NCI-H2107 treated with DMSO at 0.1 percent for 48 hours (cell line): ENCODE measurements at regions not wholly inside any gene's neighbourhood (a gene's known extent, or its start where the extent isn't known, plus 50 kb on each side); places are given as distances from the start of the nearest gene placed in this dataset.

Experiments
- DNase-seq: peaks from one replicate; lab custom pipeline; 2025; ENCODE audit not compliant: unreplicated experiment; lab: John Stamatoyannopoulos, UW

DNA sequence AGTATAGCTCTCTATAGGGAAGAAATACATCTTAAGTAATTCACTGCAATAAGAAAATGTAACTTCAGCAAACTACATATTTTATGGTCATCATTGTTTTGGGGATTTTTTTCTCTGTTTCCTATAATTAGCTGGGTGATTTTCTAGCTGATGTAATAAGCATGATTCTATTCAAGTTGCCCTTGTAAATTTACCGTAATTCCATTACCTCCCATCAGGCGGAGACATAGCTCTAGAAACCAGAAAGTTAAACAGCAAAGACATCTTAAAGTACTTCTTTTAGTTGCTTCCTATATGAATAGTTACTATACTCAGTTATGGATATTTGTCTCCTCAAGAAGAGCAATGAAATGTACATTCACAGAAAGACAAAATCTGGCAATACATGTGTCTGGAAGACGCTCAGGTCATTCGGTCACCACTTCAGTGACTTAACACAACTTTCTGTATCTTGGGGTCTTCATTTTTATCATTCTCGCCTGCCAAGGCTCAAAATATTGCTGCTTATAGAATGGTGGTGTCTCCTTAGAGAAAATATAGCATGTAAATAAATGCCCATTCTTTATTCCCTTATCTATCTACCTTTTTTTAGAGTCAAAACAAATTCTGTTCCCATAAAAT, 239.9 kb upstream of the ZC3H12C start:
- DNase-seq, result peak; percentile 33

DNA sequence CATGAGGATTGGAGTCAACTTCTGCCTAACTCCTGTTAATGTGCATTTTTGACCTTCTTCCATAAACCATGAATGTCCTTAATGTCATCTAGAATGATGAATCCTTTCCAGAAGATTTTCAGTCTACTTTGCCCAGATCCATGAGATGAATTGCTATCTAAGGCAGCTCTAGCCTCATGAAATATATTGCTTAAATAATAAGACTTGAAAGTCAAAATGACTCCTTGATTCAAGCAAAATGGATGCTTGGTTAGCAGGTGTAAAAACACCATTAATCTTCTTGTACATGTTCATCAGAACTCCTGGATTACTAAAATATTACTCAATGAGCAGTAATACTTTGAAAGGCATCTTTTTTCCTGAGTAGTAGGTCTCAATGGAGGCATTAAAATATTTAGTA, 238.5 kb upstream of the ZC3H12C start:
- no peak for DNase-seq

- no peak for DNase-seq
Observed at GRCh38 chr11:109856928-109857327, 236.3 kb upstream of the ZC3H12C start.

GRCh38 chr11:109857637-109858036, 235.6 kb upstream of the ZC3H12C start:
- DNase-seq, result no peak

- DNase-seq, result no peak
Observed at GRCh38 chr11:109858152-109858551, 235.0 kb upstream of the ZC3H12C start.

DNA sequence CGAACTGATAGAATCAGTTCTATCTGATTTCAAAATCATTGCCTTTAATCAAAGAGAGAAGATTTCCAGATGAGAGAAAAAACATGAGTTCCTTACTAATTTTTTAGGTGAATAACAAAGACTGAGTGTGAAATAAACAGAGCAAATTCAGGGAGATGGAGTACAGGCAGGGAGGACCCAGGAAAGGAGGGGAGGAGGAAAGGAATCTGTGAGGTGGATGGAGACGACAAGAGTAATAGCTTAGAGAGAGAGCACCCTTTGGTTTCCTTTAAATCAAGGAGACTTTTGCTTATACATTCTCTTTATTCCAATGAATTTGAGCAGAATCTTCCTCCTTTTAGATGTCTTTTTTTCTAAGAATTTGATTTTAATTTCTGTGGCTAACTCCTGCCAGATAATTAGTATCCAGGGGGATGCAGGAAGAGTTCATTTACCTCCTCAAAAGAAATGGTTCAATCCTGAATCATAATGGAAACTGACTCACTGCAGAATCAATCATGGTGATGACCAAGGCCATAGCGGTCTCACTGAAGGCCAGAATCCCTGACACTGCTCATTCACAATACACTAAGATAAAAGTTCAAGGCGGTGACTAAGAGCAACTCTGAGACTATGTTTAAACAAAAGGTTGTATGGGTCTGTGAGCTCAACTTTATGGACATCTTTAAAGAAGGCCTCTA, 234.0 kb upstream of the ZC3H12C start:
- no peak for DNase-seq

DNA sequence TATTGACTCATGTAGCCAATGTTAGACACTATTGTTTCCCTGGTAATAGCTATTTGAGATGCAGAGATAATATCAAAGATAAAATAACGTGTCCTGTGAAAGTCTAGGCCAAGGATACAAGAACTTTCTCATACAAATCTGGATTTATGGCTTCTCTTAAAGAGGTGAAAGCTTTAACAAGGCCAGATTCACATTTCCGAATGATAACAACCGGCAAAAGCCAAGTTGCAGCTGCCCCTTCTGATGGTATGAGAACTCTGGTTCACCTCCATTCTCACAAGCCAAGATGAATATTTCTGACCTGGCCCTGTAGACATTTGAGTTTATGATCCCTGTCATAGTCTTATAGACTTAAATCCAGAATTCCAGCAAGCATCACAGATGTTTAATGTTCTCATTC, 230.4 kb upstream of the ZC3H12C start:
- DNase-seq, result no peak

GRCh38 chr11:109864151-109864661, 229.0 kb upstream of the ZC3H12C start:
- no peak for DNase-seq

GRCh38 chr11:109864834-109865547, 228.2 kb upstream of the ZC3H12C start:
- DNase-seq, result no peak

DNA sequence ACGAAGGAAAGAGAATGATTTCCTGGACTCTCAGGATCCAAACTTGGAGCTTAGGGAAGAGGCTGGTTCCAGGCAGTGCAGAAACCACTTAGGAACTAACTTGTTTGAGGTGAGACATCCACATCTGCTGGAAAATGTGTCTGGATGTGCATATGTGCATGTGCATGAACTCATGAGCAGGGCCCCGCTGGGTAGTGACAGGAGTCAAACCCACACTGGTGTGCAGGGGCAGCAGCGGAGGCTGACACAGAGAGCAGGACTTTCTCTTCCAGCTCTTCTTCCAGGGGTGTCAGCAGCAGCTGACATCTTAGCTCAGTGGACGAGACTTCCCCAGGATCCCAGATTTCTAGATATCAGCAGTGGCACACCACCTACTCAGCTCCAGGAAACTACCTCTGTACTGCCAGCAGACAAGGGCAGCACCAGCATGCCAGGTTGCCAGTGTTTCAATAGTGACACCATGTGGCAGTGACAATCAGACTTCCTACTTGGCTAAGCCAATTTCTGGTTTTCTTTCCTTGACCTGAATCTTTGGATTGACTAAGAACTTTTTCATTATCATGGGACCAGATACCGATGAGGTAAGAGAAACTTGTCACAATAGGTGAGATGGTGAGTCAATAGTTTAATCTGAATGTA, 227.5 kb upstream of the ZC3H12C start:
- peak; percentile 31 for DNase-seq

GRCh38 chr11:109867784-109868183, 225.4 kb upstream of the ZC3H12C start:
- DNase-seq, result no peak

GRCh38 chr11:109869536-109869935, 223.7 kb upstream of the ZC3H12C start:
- DNase-seq, result no peak

DNA sequence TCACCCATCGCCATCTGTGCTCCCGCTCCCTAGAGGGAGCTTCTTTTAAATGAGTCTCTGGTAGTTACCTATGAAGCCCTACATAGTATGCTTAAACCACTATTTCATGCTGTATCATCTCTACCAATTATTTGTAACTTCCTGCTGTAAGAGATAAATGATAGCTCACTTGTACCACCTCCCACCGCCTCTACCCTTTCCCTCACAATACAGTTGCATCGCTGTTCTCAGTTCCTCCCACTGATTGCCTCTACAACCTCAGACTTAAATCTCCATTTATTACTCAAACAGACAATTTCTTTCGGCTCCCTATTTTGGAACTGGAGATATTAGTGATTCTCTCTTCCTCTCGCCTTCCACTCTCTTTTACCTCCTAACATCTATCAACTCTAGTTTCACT, 222.9 kb upstream of the ZC3H12C start:
- DNase-seq, result no peak

DNA sequence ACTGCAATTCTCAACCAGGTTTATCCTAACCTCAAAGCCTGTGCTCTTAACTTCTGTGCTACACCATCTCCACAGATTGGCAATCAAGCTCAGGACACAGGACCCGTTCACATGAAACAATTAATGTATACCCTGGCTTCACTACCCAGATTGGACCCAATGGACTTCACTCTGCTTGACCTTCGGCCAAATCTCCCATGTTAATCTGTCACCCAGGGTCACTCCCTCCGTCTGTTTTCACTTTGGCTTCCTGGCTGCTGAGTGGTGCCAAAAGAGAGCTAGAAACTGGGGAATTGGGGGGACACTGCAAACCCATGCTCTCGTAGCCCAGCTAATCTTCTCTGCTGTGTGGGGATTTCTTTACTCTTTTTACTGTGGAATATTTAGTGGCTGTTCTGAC, 216.1 kb upstream of the ZC3H12C start:
- DNase-seq, result no peak

- no peak for DNase-seq
Observed at GRCh38 chr11:109884501-109884900, 208.7 kb upstream of the ZC3H12C start.

DNA sequence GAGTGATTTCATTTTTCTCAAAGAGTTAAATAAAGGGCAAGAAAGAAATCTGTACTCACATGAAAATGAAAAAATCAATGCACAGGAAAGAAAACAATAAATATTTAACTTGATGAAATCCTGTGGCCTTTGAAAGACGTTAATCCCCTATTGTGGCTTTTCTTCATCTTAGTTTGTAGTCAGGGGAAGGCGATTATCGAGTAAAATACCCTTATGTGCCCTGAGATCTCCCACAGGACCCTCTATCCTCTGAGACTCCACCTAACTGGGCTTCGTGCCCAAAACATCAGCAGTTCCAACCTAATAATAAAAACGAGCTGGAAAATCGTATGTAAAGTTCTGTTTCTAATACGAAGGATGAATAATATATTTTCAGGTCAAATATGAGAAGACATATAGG, 208.2 kb upstream of the ZC3H12C start:
- DNase-seq, result no peak

DNA sequence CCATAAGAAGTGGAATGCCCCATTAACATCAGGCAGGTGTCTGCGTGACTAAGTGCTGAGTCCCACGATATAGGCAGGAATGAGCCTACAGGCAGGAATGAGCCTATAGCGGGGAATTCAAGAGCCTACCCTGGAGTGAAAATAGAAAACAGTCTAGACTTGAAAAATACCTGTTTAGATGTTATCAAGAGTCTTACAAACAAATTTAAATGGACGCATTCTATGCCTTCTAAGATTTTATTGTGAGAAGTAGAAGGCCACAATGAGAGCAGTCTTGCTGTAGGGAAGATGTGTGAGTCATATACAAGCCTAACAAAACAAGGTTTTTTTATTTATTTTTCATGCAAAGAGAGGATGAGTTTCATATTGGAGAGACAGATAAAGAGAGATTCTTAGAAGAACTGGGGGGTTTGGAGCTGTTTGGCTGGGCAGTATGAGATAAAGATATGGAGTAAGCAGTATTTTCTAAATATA, 200.8 kb upstream of the ZC3H12C start:
- no peak for DNase-seq

DNA sequence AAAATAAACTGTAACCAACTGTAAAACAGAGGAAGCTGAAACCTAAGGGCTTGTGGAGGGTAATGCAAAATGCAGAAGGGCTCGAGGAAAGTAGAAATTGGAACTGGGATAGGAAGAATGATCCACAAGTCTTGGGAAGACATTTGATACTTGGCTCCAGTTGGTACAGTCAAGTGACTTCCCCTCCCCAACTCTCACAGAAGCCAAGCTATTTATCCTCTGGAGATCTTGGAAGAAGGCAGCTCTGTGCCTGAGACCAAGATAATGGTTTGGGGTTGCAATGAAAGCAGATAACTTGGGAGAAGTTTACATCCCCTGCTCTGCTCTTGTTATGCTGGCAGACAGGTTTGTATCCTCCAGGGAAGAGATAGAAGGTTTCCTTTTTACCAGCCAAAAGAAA, 198.9 kb upstream of the ZC3H12C start:
- DNase-seq, result no peak

- DNase-seq, result no peak
Observed at GRCh38 chr11:109898592-109898991, 194.6 kb upstream of the ZC3H12C start.

GRCh38 chr11:109902764-109903433, 190.3 kb upstream of the ZC3H12C start:
- no peak for DNase-seq

- DNase-seq, result no peak
Observed at GRCh38 chr11:109911488-109911887, 181.7 kb upstream of the ZC3H12C start.
